ENCODE measurements at regions not wholly inside any gene's neighbourhood (a gene's known extent, or its start where the extent isn't known, plus 50 kb on each side); places are given as distances from the start of the nearest gene placed in this dataset.

DNA sequence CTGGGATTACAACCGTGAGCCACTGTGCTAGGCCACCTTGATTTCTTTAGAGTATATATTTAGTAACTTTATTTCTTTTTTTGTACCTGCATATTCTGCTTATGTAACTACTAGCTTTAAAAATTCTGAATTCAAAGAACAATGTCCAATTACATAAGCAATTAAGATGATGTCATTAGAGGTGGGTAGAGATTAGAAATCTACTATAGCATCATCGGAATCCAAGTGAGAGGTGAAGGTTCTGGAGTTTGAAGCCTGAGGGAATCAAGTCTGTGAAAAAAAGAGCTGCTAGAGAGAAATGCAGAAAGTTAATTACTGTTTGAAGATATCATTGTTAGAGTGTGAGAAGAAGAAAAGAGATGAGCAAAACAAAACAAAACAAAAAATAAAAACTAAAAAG is 79.0 kb upstream of the ENPEP start:
- TF ChIP-seq RBM39 (IDR thresholded peaks at IDR 0.05; ENCODE audit: low read depth, low read length, poor library complexity, severe bottlenecking) = no peak
- TF ChIP-seq ZNF776 (CRISPR knock-in tag; IDR thresholded peaks at IDR 0.05) = no peak
- TF ChIP-seq ZKSCAN5 (CRISPR knock-in tag; IDR thresholded peaks at IDR 0.05) = no peak
- TF ChIP-seq RCOR2 (CRISPR knock-in tag; IDR thresholded peaks at IDR 0.05) = no peak
- no peak for TF ChIP-seq POLR2A (IDR thresholded peaks at IDR 0.05; ENCODE audit: insufficient read depth in 1 of 2, low read depth in 2 of 2, low read length in 2 of 2)
- TF ChIP-seq, protein P1, sequence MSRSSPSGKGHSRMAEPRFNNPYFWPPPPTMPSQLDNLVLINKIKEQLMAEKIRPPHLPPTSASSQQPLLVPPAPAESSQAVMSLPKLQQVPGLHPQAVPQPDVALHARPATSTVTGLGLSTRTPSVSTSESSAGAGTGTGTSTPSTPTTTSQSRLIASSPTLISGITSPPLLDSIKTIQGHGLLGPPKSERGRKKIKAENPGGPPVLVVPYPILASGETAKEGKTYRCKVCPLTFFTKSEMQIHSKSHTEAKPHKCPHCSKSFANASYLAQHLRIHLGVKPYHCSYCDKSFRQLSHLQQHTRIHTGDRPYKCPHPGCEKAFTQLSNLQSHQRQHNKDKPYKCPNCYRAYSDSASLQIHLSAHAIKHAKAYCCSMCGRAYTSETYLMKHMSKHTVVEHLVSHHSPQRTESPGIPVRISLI (CRISPR knock-in tag; IDR thresholded peaks at IDR 0.05; ENCODE audit: borderline replicate concordance) = no peak
- TF ChIP-seq RERE (CRISPR knock-in tag; IDR thresholded peaks at IDR 0.05; ENCODE audit: low read depth) = no peak
- TF ChIP-seq CREM (IDR thresholded peaks at IDR 0.05) = no peak
- TF ChIP-seq CREM (CRISPR knock-in tag; IDR thresholded peaks at IDR 0.05) = no peak
- TF ChIP-seq ZNF883 (CRISPR knock-in tag; IDR thresholded peaks at IDR 0.05; ENCODE audit: not compliant biosample characterization) = no peak
- no peak for TF ChIP-seq ZSCAN20 (CRISPR knock-in tag; IDR thresholded peaks at IDR 0.05; ENCODE audit: borderline replicate concordance)
- TF ChIP-seq, protein P2, sequence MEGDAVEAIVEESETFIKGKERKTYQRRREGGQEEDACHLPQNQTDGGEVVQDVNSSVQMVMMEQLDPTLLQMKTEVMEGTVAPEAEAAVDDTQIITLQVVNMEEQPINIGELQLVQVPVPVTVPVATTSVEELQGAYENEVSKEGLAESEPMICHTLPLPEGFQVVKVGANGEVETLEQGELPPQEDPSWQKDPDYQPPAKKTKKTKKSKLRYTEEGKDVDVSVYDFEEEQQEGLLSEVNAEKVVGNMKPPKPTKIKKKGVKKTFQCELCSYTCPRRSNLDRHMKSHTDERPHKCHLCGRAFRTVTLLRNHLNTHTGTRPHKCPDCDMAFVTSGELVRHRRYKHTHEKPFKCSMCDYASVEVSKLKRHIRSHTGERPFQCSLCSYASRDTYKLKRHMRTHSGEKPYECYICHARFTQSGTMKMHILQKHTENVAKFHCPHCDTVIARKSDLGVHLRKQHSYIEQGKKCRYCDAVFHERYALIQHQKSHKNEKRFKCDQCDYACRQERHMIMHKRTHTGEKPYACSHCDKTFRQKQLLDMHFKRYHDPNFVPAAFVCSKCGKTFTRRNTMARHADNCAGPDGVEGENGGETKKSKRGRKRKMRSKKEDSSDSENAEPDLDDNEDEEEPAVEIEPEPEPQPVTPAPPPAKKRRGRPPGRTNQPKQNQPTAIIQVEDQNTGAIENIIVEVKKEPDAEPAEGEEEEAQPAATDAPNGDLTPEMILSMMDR (CRISPR knock-in tag; IDR thresholded peaks at IDR 0.05) = no peak
- no peak for TF ChIP-seq ZSCAN22 (CRISPR knock-in tag; IDR thresholded peaks at IDR 0.05)

Data from HepG2 (cell line).